Keratinocyte (primary cell): ENCODE measurements at regions not wholly inside any gene's neighbourhood (a gene's known extent, or its start where the extent isn't known, plus 50 kb on each side); places are given as distances from the start of the nearest gene placed in this dataset.

Experiments
- DNase-seq: peaks from one replicate; pipeline ENCODE4 v3.0.0-alpha.2; 2011; ENCODE audit warnings: low read depth, missing footprints, low spot score
- FAIRE-seq: peaks from 2 replicates; lab custom pipeline; 2011; peaks lifted over from hg19 to GRCh38; lab: Jason Lieb, UNC
- H2AFZ ChIP-seq: 2 replicates; pipeline ENCODE4 v1.6.0; 2012; ENCODE audit warnings: low read length, control low read depth, inconsistent platforms; ENCODE audit not compliant: control insufficient read depth
- H3K27ac ChIP-seq: 2 replicates; pipeline ENCODE4 v1.5.1; 2011; ENCODE audit warnings: low read length; ENCODE audit not compliant: control insufficient read depth, insufficient read depth
- H3K27me3 ChIP-seq: 3 replicates; pipeline ENCODE4 v1.6.0; 2011; ENCODE audit warnings: low read length; ENCODE audit not compliant: control insufficient read depth, insufficient read depth; ENCODE audit errors: extremely low read depth
- H3K36me3 ChIP-seq, 2 experiments: 2 replicates in 1 of 2; 3 replicates in 1 of 2; pipeline ENCODE4 v1.5.1; 2011; ENCODE audit warnings: low read length in 2 of 2, mild to moderate bottlenecking in 1 of 2; ENCODE audit not compliant: control insufficient read depth in 2 of 2, insufficient read depth in 2 of 2; ENCODE audit errors: extremely low read depth in 1 of 2
- H3K4me1 ChIP-seq: 3 replicates; pipeline ENCODE4 v1.5.1; 2011; ENCODE audit warnings: low read length; ENCODE audit not compliant: control insufficient read depth, insufficient read depth; ENCODE audit errors: extremely low read depth
- H3K4me2 ChIP-seq: 3 replicates; pipeline ENCODE4 v1.6.0; 2011; ENCODE audit warnings: low read depth, low read length; ENCODE audit not compliant: control insufficient read depth, insufficient read depth; ENCODE audit errors: extremely low read depth
- H3K4me3 ChIP-seq, 3 experiments: fragments of 200-600 bp in 1 of 3; sonication (generic) in 1 of 3; 2 replicates in 2 of 3; 3 replicates in 1 of 3; pipeline ENCODE4 v1.5.1; 2011 to 2016; ENCODE audit warnings: low read length in 3 of 3, mild to moderate bottlenecking in 3 of 3, control low read depth in 2 of 3, inconsistent platforms in 1 of 3, low read depth in 1 of 3, mixed read lengths in 1 of 3, mixed run types in 1 of 3, moderate library complexity in 1 of 3; ENCODE audit not compliant: control insufficient read depth in 2 of 3, insufficient read depth in 2 of 3; ENCODE audit errors: extremely low read depth in 1 of 3
- H3K79me2 ChIP-seq: 2 replicates; pipeline ENCODE4 v1.6.0; 2012; ENCODE audit warnings: low read length; ENCODE audit not compliant: control insufficient read depth, insufficient read depth
- H3K9ac ChIP-seq: 3 replicates; pipeline ENCODE4 v1.6.0; 2011; ENCODE audit warnings: low read length; ENCODE audit not compliant: control insufficient read depth, insufficient read depth; ENCODE audit errors: extremely low read depth
- H3K9me1 ChIP-seq: 3 replicates; pipeline ENCODE4 v1.6.0; 2011; ENCODE audit warnings: low read length; ENCODE audit not compliant: control insufficient read depth, insufficient read depth; ENCODE audit errors: extremely low read depth
- H3K9me3 ChIP-seq: 2 replicates; pipeline ENCODE4 v1.5.1; 2012; ENCODE audit warnings: low read depth, low read length; ENCODE audit not compliant: control insufficient read depth
- H4K20me1 ChIP-seq: 3 replicates; pipeline ENCODE4 v1.6.0; 2011; ENCODE audit warnings: low read length; ENCODE audit not compliant: control insufficient read depth, insufficient read depth; ENCODE audit errors: extremely low read depth
- CTCF ChIP-seq, 3 experiments: IDR thresholded peaks in 1 of 3; conservative IDR thresholded peaks in 1 of 3; optimal IDR thresholded peaks in 1 of 3; 2 replicates in 2 of 3; 3 replicates in 1 of 3; pipeline versions ENCODE3 to v1.5.1; 2011; ENCODE audit warnings: low read length in 3 of 3, mild to moderate bottlenecking in 3 of 3, moderate library complexity in 2 of 3, control low read depth in 1 of 3, inconsistent platforms in 1 of 3; ENCODE audit not compliant: insufficient read depth in 2 of 3; ENCODE audit errors: extremely low read depth in 1 of 3
- EZH2 ChIP-seq: IDR thresholded peaks from one replicate; pipeline ENCODE4 v1.6.1; 2012; ENCODE audit warnings: inconsistent platforms, mild to moderate bottlenecking, low read length, moderate library complexity
- dilution Hi-C: fragments of 300-500 bp; cut with MboI; formaldehyde crosslinking; loops from one replicate; pipeline ENCODE4 v1.7.0; 2020; ENCODE audit warnings: low sequenced_read_pairs; ENCODE audit not compliant: extremely low pct_ligation_motif_present

GRCh38 chr20:20864351-20865096 lies 152.1 kb upstream of the RALGAPA2 start:
- dilution Hi-C loops: no loop called here
- DNase-seq (no peak), FAIRE-seq (no peak)
- no peaks in the 10 kb centered on the region for H3K9me3 ChIP-seq
- no peaks in the 10 kb centered on the region for H3K4me1 ChIP-seq
- peaks cover 3% of the 10 kb centered on the region for H3K27me3 ChIP-seq
- H3K27ac ChIP-seq: no peak overlapping the region
- no peak overlapping the region for H2AFZ ChIP-seq
- no peak overlapping the region for H3K4me2 ChIP-seq
- H3K9me1 ChIP-seq: no peaks in the 10 kb centered on the region
- H3K9ac ChIP-seq: no peak overlapping the region
- TF ChIP-seq EZH2: no peak
- peak in 2 of 3 experiments; percentile 36 to 50 for TF ChIP-seq CTCF (optimal IDR thresholded peaks at IDR 0.05 in 1 of 3, IDR thresholded peaks at IDR 0.05 in 1 of 3, conservative IDR thresholded peaks at IDR 0.05 in 1 of 3; ENCODE audit: extremely low read depth in 1 of 3, insufficient read depth in 2 of 3, low read length in 3 of 3)
- H3K79me2 ChIP-seq: no peaks in the 10 kb centered on the region
- no peaks in the 10 kb centered on the region for H4K20me1 ChIP-seq
- no peaks in the 10 kb centered on the region for H3K36me3 ChIP-seq
- H3K4me3 ChIP-seq: no peak overlapping the region

GRCh38 chr20:20860078-20860806 lies 147.8 kb upstream of the RALGAPA2 start:
- Histone ChIP-seq H2AFZ (no peak overlapping the region), H3K36me3 (no peaks in the 10 kb centered on the region), H3K9me3 (no peaks in the 10 kb centered on the region), H3K9ac (no peak overlapping the region), H3K27ac (no peak overlapping the region), H3K9me1 (no peaks in the 10 kb centered on the region), H4K20me1 (no peaks in the 10 kb centered on the region), H3K4me1 (no peaks in the 10 kb centered on the region), H3K79me2 (no peaks in the 10 kb centered on the region), H3K4me2 (no peak overlapping the region), H3K4me3 (no peak overlapping the region), H3K27me3 (no peaks in the 10 kb centered on the region)
- peak; percentile 90 to 94 (median 92) for TF ChIP-seq CTCF (optimal IDR thresholded peaks at IDR 0.05 in 1 of 3, IDR thresholded peaks at IDR 0.05 in 1 of 3, conservative IDR thresholded peaks at IDR 0.05 in 1 of 3; ENCODE audit: extremely low read depth in 1 of 3, insufficient read depth in 2 of 3, low read length in 3 of 3)
- TF ChIP-seq EZH2: no peak
- dilution Hi-C loops: no loop called here
- DNase-seq: peak; percentile 56
- no peak for FAIRE-seq
